ENCODE measurements at regions not wholly inside any gene's neighbourhood (a gene's known extent, or its start where the extent isn't known, plus 50 kb on each side); places are given as distances from the start of the nearest gene placed in this dataset.
A peak's percentile ranks its signal among the peaks of the same experiment; 100 is the strongest.

DNA sequence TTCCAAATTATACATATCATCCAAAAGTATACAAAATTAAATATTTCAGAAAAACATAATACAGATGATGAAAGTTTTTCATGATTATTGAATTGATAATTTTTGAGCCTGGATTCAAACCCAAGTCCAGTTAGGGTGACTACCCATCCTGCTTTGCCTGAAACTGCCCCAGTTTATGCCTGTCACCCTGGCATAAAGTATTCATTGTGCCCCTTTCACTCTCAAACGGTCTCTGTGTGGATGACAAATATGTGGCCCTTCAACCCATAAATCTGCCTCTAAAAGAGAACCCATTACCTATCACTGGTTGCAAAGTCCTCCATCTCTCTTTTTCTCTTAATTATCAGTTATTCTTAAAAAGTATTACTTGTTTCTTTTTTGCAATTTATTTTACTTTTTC is 553.7 kb upstream of the JARID2 start:
- TF ChIP-seq JUND (IDR thresholded peaks at IDR 0.05; ENCODE audit: low read depth): no peak
- no peak for DNase-seq (ENCODE audit: low read depth in 1 of 2, low spot score in 1 of 2)
- in situ Hi-C loops (cut with HindIII; ENCODE audit: low pct_unique_long_range_greater_than_20kb, low sequenced_read_pairs): no loop called here

DNA sequence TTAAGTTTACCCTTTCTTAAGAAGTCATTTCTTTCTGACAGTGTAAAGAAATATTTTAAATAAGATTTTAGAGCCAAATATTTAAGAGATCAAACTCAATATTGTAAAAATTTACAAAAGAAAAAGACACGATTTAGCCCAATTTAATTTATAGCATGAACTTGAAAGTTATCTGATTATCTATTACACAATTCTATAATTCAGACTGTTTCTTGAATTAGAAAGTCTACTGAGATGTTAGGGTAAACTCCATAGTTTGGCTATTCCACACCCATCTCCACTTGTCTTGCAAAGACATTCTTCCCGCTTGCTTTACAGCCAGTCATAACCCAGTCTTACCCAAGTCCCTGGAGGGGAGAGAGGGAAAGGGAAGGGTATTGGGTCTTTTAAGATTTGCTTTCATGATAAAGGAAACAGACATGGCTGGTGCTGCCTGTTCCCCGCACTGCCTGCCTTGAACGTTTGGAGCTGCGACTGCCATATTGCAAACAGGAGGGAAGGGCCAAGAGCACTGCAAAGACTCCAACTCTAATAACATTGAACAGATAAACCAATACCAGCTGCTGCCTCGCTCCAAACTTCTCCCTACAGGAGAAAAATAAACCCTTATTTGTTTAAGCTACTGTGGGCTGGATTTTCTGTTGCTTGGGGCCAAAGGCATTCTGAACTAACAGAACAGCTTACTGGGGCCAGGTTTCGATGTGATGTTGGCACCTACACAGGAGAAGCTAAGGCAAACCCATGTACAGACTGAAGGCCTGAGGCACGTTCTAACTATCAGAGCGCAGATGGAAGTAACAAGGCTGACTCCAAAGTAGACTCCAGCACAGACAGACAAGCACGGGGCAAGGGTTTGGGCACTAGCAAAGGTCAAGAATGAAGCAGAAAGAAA is 552.3 kb upstream of the JARID2 start:
- DNase-seq (ENCODE audit: low read depth in 1 of 2, low spot score in 1 of 2): peak in 1 of 2 experiments; percentile 42
- no peak for TF ChIP-seq JUND (IDR thresholded peaks at IDR 0.05; ENCODE audit: low read depth)
- in situ Hi-C loops (cut with HindIII; ENCODE audit: low pct_unique_long_range_greater_than_20kb, low sequenced_read_pairs): no loop called here

DNA sequence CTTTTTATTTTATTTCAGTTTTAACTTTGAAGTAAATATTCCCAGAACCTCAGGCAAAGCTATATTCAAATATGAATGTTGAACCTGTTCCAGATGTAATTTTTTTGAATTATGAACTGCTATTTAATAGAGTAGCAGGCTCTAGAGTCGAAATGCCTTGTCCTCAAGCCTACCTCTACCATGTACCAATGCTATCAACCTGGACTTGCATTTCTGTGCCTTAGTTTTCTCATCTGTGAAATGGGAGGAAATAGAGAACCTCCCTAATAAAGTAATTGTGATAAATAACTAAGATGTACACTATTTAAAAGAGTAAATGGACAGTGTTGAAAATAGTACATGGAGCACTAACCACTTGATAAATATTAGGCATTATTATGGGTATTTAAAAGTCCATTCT is 551.6 kb upstream of the JARID2 start:
- no peak for TF ChIP-seq JUND (IDR thresholded peaks at IDR 0.05; ENCODE audit: low read depth)
- in situ Hi-C loops (cut with HindIII; ENCODE audit: low pct_unique_long_range_greater_than_20kb, low sequenced_read_pairs): no loop called here
- no peak for DNase-seq (ENCODE audit: low read depth in 1 of 2, low spot score in 1 of 2)

- peak in 1 of 2 experiments; percentile 23 for DNase-seq (ENCODE audit: low read depth in 1 of 2, low spot score in 1 of 2)
- in situ Hi-C loops (cut with HindIII; ENCODE audit: low pct_unique_long_range_greater_than_20kb, low sequenced_read_pairs): no loop called here
- TF ChIP-seq JUND (IDR thresholded peaks at IDR 0.05; ENCODE audit: low read depth): no peak
Measured at GRCh38 chr6:14695579-14695978, 550.3 kb upstream of the JARID2 start.

GRCh38 chr6:14696367-14696766 is 549.5 kb upstream of the JARID2 start:
- no peak for TF ChIP-seq JUND (IDR thresholded peaks at IDR 0.05; ENCODE audit: low read depth)
- in situ Hi-C loops (cut with HindIII; ENCODE audit: low pct_unique_long_range_greater_than_20kb, low sequenced_read_pairs): no loop called here
- no peak for DNase-seq (ENCODE audit: low read depth in 1 of 2, low spot score in 1 of 2)

GRCh38 chr6:14697427-14697826 is 548.4 kb upstream of the JARID2 start:
- DNase-seq (ENCODE audit: low read depth in 1 of 2, low spot score in 1 of 2): no peak
- no peak for TF ChIP-seq JUND (IDR thresholded peaks at IDR 0.05; ENCODE audit: low read depth)
- in situ Hi-C loops (cut with HindIII; ENCODE audit: low pct_unique_long_range_greater_than_20kb, low sequenced_read_pairs): no loop called here

- in situ Hi-C loops (cut with HindIII; ENCODE audit: low pct_unique_long_range_greater_than_20kb, low sequenced_read_pairs): no loop called here
- no peak for DNase-seq (ENCODE audit: low read depth in 1 of 2, low spot score in 1 of 2)
- TF ChIP-seq JUND (IDR thresholded peaks at IDR 0.05; ENCODE audit: low read depth): no peak
Measured at GRCh38 chr6:14699803-14700601, 545.9 kb upstream of the JARID2 start.

GRCh38 chr6:14701946-14702345 is 543.9 kb upstream of the JARID2 start:
- no peak for TF ChIP-seq JUND (IDR thresholded peaks at IDR 0.05; ENCODE audit: low read depth)
- no peak for DNase-seq (ENCODE audit: low read depth in 1 of 2, low spot score in 1 of 2)
- in situ Hi-C loops (cut with HindIII; ENCODE audit: low pct_unique_long_range_greater_than_20kb, low sequenced_read_pairs): no loop called here

- in situ Hi-C loops (cut with HindIII; ENCODE audit: low pct_unique_long_range_greater_than_20kb, low sequenced_read_pairs): no loop called here
- no peak for DNase-seq (ENCODE audit: low read depth in 1 of 2, low spot score in 1 of 2)
- no peak for TF ChIP-seq JUND (IDR thresholded peaks at IDR 0.05; ENCODE audit: low read depth)
Measured at GRCh38 chr6:14702678-14703077, 543.2 kb upstream of the JARID2 start.

DNA sequence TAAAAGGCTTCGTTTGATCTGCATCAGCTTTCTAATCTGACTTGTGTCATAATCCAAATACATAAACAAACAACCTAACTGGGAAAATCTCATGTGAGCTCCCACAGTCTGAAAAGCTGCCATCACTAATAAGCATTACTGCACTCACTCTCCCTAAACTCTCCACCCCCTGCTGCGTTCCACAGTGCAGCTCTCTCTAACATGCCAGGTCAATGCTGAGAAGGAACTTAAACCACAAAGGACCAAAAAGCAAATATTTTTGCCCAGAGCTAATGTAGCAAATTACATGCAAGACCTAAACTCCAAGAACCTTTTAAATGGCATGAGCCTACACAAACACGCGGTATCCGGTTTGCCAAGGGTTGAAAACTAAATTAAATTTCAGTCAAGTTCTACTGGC is 542.3 kb upstream of the JARID2 start:
- TF ChIP-seq JUND (IDR thresholded peaks at IDR 0.05; ENCODE audit: low read depth): no peak
- no peak for DNase-seq (ENCODE audit: low read depth in 1 of 2, low spot score in 1 of 2)
- in situ Hi-C loops (cut with HindIII; ENCODE audit: low pct_unique_long_range_greater_than_20kb, low sequenced_read_pairs): no loop called here

GRCh38 chr6:14704383-14705271 is 541.2 kb upstream of the JARID2 start:
- TF ChIP-seq JUND (IDR thresholded peaks at IDR 0.05; ENCODE audit: low read depth): no peak
- in situ Hi-C loops (cut with HindIII; ENCODE audit: low pct_unique_long_range_greater_than_20kb, low sequenced_read_pairs): no loop called here
- DNase-seq (ENCODE audit: low read depth in 1 of 2, low spot score in 1 of 2): no peak

- DNase-seq (ENCODE audit: low read depth in 1 of 2, low spot score in 1 of 2): peak in 1 of 2 experiments; percentile 9
- no peak for TF ChIP-seq JUND (IDR thresholded peaks at IDR 0.05; ENCODE audit: low read depth)
- in situ Hi-C loops (cut with HindIII; ENCODE audit: low pct_unique_long_range_greater_than_20kb, low sequenced_read_pairs): no loop called here
Measured at GRCh38 chr6:14705841-14706377, 540.0 kb upstream of the JARID2 start.
